K562 (cell line): ENCODE measurements at regions not wholly inside any gene's neighbourhood (a gene's known extent, or its start where the extent isn't known, plus 50 kb on each side); places are given as distances from the start of the nearest gene placed in this dataset.

Experiments used
- ATAC-seq: fragments of 200-7000 bp; cut with Tn5 transposase; 3 replicates; pipeline ENCODE4 v1.9.1; 2020; ENCODE audit warnings: moderate library complexity
- BruUV-seq: library from RNA; stranded (reverse); fragments of 400-500 nt; replicated peaks from 2 replicates; lab custom pipeline; 2021; lab: Mats Ljungman, UMichigan
- CTCF ChIA-PET: fragments of 300-600 bp; formaldehyde crosslinking; extraction: SDS; loops from one replicate; lab custom pipeline; 2021; ENCODE audit warnings: low intra/inter-chr PET ratio; lab: Yijun Ruan, JAX
- POLR2A ChIA-PET: fragments of 300-600, 350-650 bp; sonication (Branson Sonifier 250); formaldehyde crosslinking; extraction: SDS; loops from one replicate; lab custom pipeline; 2021; ENCODE audit warnings: antibody characterized with exemption, inconsistent platforms; lab: Yijun Ruan, JAX
- DNase-seq, 4 experiments: peaks; one replicate each; pipeline versions ENCODE4 v3.0.0 to v3.0.0-alpha.2; 2011 to 2018; ENCODE audit warnings: low spot score in 3 of 4, mixed read lengths in 3 of 4; ENCODE audit errors: extremely low read depth in 1 of 4
- FAIRE-seq: peaks from 2 replicates; lab custom pipeline; 2011; peaks lifted over from hg19 to GRCh38; lab: Jason Lieb, UNC
- H2AFZ ChIP-seq: 2 replicates; pipeline ENCODE4 v1.6.0; 2011; ENCODE audit warnings: low read depth, low read length, control low read depth, inconsistent platforms
- H3K27ac ChIP-seq: fragments of 200-600 bp; 3 replicates; pipeline ENCODE4 v1.8.0; 2011; ENCODE audit warnings: low read depth, mild to moderate bottlenecking, control low read depth, inconsistent platforms, low read length, moderate library complexity, mixed read lengths; ENCODE audit errors: extremely low read depth
- H3K27me3 ChIP-seq, 2 experiments: fragments of 300-600 bp in 1 of 2; 2 replicates in 1 of 2; 3 replicates in 1 of 2; pipeline versions ENCODE4 v1.6.0 to v1.8.0; 2011; ENCODE audit warnings: inconsistent platforms in 2 of 2, low read length in 2 of 2, mild to moderate bottlenecking in 1 of 2, mixed read lengths in 1 of 2, moderate library complexity in 1 of 2; ENCODE audit not compliant: control insufficient read depth in 2 of 2, insufficient read depth in 2 of 2
- H3K36me3 ChIP-seq: fragments of 300-600 bp; 3 replicates; pipeline ENCODE4 v1.8.0; 2011; ENCODE audit warnings: mild to moderate bottlenecking, low read length, inconsistent platforms; ENCODE audit not compliant: control insufficient read depth, insufficient read depth
- H3K4me1 ChIP-seq, 2 experiments: fragments of 200-600 bp in 1 of 2; replicated peaks in 1 of 2; 2 replicates in 1 of 2; 3 replicates in 1 of 2; pipeline versions ENCODE4 v1.5.1 to v1.8.0; 2011; ENCODE audit warnings: inconsistent platforms in 2 of 2, low read length in 2 of 2, mild to moderate bottlenecking in 1 of 2, mixed read lengths in 1 of 2, moderate library complexity in 1 of 2; ENCODE audit not compliant: control insufficient read depth in 2 of 2, insufficient read depth in 2 of 2
- H3K4me2 ChIP-seq: 2 replicates; pipeline ENCODE4 v1.6.1; 2011; ENCODE audit warnings: low read length, control low read depth, inconsistent platforms, mixed read lengths; ENCODE audit not compliant: insufficient read depth
- H3K4me3 ChIP-seq: fragments of 200-600 bp; sonication (generic), shearing (Covaris generic); 2 replicates; pipeline ENCODE4 v1.5.1; 2016; ENCODE audit warnings: control low read depth, inconsistent platforms
- H3K79me2 ChIP-seq: fragments of 200-600 bp; 3 replicates; pipeline ENCODE4 v1.8.0; 2011; ENCODE audit warnings: low read length, inconsistent platforms; ENCODE audit not compliant: control insufficient read depth, insufficient read depth
- H3K9ac ChIP-seq, 2 experiments: 2 replicates each; pipeline versions ENCODE4 v1.6.0 to v1.6.1; 2011; ENCODE audit warnings: low read depth in 2 of 2, low read length in 2 of 2, control low read depth in 1 of 2, inconsistent platforms in 1 of 2, mild to moderate bottlenecking in 1 of 2, mixed read lengths in 1 of 2; ENCODE audit not compliant: insufficient read depth in 1 of 2
- H3K9me1 ChIP-seq: one replicate; pipeline ENCODE4 v1.6.0; 2011; ENCODE audit warnings: inconsistent platforms, mild to moderate bottlenecking, low read length, moderate library complexity; ENCODE audit not compliant: control insufficient read depth, insufficient read depth
- H3K9me3 ChIP-seq: replicated peaks from 2 replicates; pipeline ENCODE4 v1.5.1; 2011; ENCODE audit warnings: low read depth, low read length, inconsistent platforms; ENCODE audit not compliant: control insufficient read depth, insufficient read depth
- H4K20me1 ChIP-seq: replicated peaks from 2 replicates; pipeline ENCODE4 v1.6.1; 2011; ENCODE audit warnings: low read length, inconsistent platforms, mixed read lengths; ENCODE audit not compliant: control insufficient read depth, insufficient read depth
- ZNF592 ChIP-seq: fragments of 450-650 bp; IDR thresholded peaks from 2 replicates; pipeline ENCODE4 v1.6.1; 2017; ENCODE audit warnings: antibody characterized with exemption, mild to moderate bottlenecking
- WGBS: fragments of 100-300 bp; shearing (Covaris generic); methylation state at CpG from one replicate; pipeline ENCODE4 v1.1.6; 2016; ENCODE audit warnings: low coverage, mixed read lengths; ENCODE audit not compliant: insufficient coverage; ENCODE audit errors: missing lambda C conversion rate; 5-methylcytosine and 5-hydroxymethylcytosine counted together
- in situ Hi-C: fragments of 300-500 bp; cut with MboI; formaldehyde crosslinking; loops from 4 replicates; pipeline ENCODE4 v1.15.0; 2018; ENCODE audit warnings: inconsistent platforms, mixed read lengths
- intact Hi-C: fragments of 100-400 bp; cut with micrococcal nuclease; formaldehyde crosslinking; loops from 2 replicates; pipeline ENCODE4 v1.14.2; 2022

DNA sequence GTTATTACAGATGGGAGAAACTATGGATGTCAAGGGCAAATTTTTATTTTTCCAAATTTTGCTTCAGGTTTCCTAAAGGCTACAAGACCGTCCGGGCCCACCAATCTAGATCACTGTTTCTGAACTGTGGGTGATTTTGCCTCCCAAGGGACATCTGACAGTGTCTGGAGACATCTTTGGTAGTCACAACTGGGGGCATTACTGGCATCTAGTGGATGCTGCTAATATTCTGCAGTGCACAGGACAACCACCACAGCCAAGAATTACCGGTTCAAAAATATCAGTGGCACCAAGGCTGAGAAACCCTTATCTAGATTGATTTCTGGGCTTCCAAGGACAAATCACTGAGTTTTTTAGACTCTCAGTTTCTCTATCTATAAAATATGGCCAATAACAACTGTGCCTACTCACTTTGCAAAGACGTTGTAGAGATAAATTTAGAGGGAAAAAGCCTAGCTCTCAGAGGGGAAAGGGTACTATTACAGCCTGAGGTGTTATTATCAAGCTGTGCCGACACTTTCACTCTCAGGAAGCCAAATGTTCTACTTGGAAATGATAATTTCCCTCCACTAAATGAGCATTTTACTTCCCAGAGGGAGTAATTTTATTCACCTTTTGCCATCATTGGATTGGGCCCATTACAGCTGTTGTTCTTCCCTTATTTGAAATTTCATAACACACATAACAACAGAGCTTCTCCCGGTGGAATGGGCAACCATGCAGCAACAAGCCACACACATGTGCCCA lies 442.1 kb downstream of the CENPC start:
- H3K36me3 ChIP-seq, result no peaks in the 10 kb centered on the region
- no peak overlapping the region for H3K9ac ChIP-seq
- no peaks in the 10 kb centered on the region for H3K4me1 ChIP-seq
- DNase-seq (no peak), ATAC-seq (no peak)
- in situ Hi-C loops, result no loop called here
- H3K79me2 ChIP-seq, result no peaks in the 10 kb centered on the region
- POLR2A ChIA-PET, result interaction anchor here (0.7 kb wide), 1 partner anchor 182 kb away, joined by 3 read pairs; no protein-coding TSS in a partner anchor
- H3K4me3 ChIP-seq, result no peak overlapping the region
- H3K9me3 ChIP-seq, result no peaks in the 10 kb centered on the region
- 0% methylated on average over 6 of the region's 6 CpGs for WGBS
- intact Hi-C loops, result no loop called here
- H3K9me1 ChIP-seq, result no peaks in the 10 kb centered on the region
- H3K27me3 ChIP-seq, result no peaks in the 10 kb centered on the region
- no TSS peak for BruUV-seq
- TF ChIP-seq ZNF592, result no peak
- TF ChIP-seq, all 486 proteins: peak for 0
- CTCF ChIA-PET, result no interaction called here
- Histone ChIP-seq H3K27ac (no peak overlapping the region), H2AFZ (no peak overlapping the region), H3K4me2 (no peak overlapping the region), H4K20me1 (no peaks in the 10 kb centered on the region)
- FAIRE-seq, result no peak
